ENCODE measurements at regions not wholly inside any gene's neighbourhood (a gene's known extent, or its start where the extent isn't known, plus 50 kb on each side); places are given as distances from the start of the nearest gene placed in this dataset.

GRCh38 chr3:139755551-139755950, 77.8 kb upstream of the NMNAT3 start:
- 76 to 86% (median 82%) methylated on average over 3 of the region's 3 CpGs for WGBS, 5 donors
- intact Hi-C loops (cut with DNase I; ENCODE audit: low total_unique reads), result no loop called here

DNA sequence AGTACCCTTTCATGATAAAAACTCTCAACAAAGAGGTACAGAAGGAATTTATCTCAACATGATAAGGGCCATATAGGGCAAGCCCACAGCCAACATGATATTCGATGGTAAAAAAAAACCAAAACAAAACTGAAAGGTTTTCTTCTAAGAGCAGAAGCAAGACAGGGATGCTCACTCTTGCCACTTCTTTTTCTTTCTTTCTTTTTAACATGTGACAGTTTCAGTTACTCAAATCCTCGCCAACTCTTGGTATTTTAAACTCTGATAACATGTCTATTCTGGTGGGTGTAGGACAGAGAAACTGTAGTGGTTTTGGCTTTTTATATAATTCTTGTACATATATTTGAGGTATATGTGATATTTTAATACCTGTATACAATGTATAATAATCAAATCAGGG, 74.0 kb upstream of the NMNAT3 start:
- Histone ChIP-seq H3K9me3 (peaks cover 0 to 11% (median 8%) of the 10 kb centered on the region in 4 donors), H3K36me3 (no peaks in the 10 kb centered on the region), H3K27ac (no peak overlapping the region), H3K4me1 (no peaks in the 10 kb centered on the region), H3K27me3 (no peaks in the 10 kb centered on the region), H3K4me3 (no peak overlapping the region)
- TF ChIP-seq POLR2A (IDR thresholded peaks at IDR 0.05), result no peak
- no peak for TF ChIP-seq POLR2AphosphoS5 (IDR thresholded peaks at IDR 0.05)
- no peak for TF ChIP-seq EP300 (IDR thresholded peaks at IDR 0.05)
- TF ChIP-seq CTCF (IDR thresholded peaks at IDR 0.05), result no peak
- intact Hi-C loops (cut with DNase I; ENCODE audit: low total_unique reads), result no loop called here
- no peak for DNase-seq
- WGBS, 5 donors, result 51 to 61% (median 57%) methylated on average over 2 of the region's 2 CpGs

More at GRCh38 chr3:139755551-139755950, 77.8 kb upstream of the NMNAT3 start:
- Histone ChIP-seq H3K27ac (no peak overlapping the region), H3K27me3 (no peaks in the 10 kb centered on the region), H3K36me3 (no peaks in the 10 kb centered on the region), H3K4me1 (no peaks in the 10 kb centered on the region), H3K4me3 (no peak overlapping the region), H3K9me3 (peaks cover 0 to 2% (median 1%) of the 10 kb centered on the region in 4 donors)
- no peak for DNase-seq
- TF ChIP-seq EP300 (IDR thresholded peaks at IDR 0.05), result no peak
- no peak for TF ChIP-seq CTCF (IDR thresholded peaks at IDR 0.05)
- TF ChIP-seq POLR2A (IDR thresholded peaks at IDR 0.05), result no peak
- no peak for TF ChIP-seq POLR2AphosphoS5 (IDR thresholded peaks at IDR 0.05)

GRCh38 chr3:139746481-139746880, 68.7 kb upstream of the NMNAT3 start:
- no peak for DNase-seq
- Histone ChIP-seq H3K36me3 (no peaks in the 10 kb centered on the region), H3K27me3 (no peaks in the 10 kb centered on the region), H3K4me1 (no peaks in the 10 kb centered on the region), H3K4me3 (no peak overlapping the region), H3K9me3 (peaks cover 0 to 11% (median 8%) of the 10 kb centered on the region in 4 donors), H3K27ac (no peak overlapping the region)
- no peak for TF ChIP-seq POLR2AphosphoS5 (IDR thresholded peaks at IDR 0.05)
- no peak for TF ChIP-seq CTCF (IDR thresholded peaks at IDR 0.05)
- no peak for TF ChIP-seq EP300 (IDR thresholded peaks at IDR 0.05)
- no peak for TF ChIP-seq POLR2A (IDR thresholded peaks at IDR 0.05)
- intact Hi-C loops (cut with DNase I; ENCODE audit: low total_unique reads), result no loop called here

DNA sequence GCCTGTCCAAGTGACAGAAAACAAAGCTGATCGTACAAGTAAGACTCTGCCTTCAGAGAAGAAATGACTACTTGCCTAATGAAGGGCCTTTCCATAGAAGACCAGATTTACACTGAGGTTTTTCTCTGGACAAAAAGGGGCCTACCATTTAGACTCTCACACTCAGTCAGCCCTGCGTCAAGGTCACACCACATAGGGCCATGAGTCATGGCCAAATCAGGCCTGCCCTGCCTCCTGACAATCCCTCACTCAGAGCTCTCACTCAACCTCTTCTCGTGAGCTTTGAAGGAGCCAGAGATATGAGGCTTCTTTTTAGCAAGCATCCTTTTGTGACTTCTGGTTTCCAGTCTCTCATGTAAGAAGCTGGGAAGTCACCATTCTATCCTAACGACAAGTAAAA, 68.1 kb upstream of the NMNAT3 start:
- Histone ChIP-seq H3K4me1 (no peaks in the 10 kb centered on the region), H3K36me3 (no peaks in the 10 kb centered on the region), H3K9me3 (peaks cover 0 to 11% (median 8%) of the 10 kb centered on the region in 4 donors), H3K4me3 (no peak overlapping the region), H3K27me3 (no peaks in the 10 kb centered on the region), H3K27ac (no peak overlapping the region)
- WGBS, 5 donors, result 60 to 72% (median 67%) methylated on average over 4 of the region's 4 CpGs
- intact Hi-C loops (cut with DNase I; ENCODE audit: low total_unique reads), result no loop called here
- no peak for TF ChIP-seq POLR2AphosphoS5 (IDR thresholded peaks at IDR 0.05)
- no peak for TF ChIP-seq POLR2A (IDR thresholded peaks at IDR 0.05)
- TF ChIP-seq EP300 (IDR thresholded peaks at IDR 0.05), result no peak
- no peak for TF ChIP-seq CTCF (IDR thresholded peaks at IDR 0.05)
- no peak for DNase-seq
